ENCODE measurements at regions not wholly inside any gene's neighbourhood (a gene's known extent, or its start where the extent isn't known, plus 50 kb on each side); places are given as distances from the start of the nearest gene placed in this dataset.

GRCh38 chr5:93048858-93049257 lies 532.2 kb downstream of the NR2F1-AS1 start:
- no peak for DNase-seq

DNA sequence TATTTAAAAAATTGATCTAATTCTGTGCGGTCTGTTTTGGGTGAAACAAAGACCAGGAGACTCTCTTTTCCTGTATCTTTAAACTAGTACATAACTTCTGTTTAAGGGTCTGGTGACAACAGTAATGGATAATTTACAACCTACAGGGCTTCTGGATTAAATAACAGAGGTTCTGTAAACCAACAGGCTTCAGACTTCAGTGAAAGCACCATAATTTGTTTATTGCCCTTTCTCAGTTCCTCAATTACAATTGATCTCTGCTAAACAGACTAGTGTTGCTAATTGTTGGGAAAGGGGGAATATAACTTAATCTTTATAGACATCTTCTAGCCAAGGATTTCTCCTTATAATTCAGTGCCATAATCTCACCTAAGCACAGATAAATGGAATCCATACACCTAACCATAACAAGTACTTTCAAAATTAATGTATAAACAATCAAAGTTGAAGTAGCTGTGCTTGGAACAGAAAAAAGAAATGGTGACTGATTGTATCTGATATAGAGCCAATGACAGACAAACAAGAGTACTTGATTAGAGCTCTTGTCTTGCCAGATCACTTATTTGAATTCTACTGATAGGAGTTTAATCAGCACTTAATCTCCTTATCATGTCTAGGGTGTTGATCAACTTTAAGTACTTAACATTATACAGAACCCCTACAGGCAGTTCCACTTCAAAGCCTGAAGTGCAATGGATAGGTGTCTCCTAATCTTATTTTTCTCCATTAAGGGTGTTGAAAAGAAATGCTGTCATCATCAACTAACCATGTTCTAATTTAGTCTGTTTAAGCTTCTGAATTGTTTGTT lies 536.0 kb downstream of the NR2F1-AS1 start:
- no peak for DNase-seq

DNA sequence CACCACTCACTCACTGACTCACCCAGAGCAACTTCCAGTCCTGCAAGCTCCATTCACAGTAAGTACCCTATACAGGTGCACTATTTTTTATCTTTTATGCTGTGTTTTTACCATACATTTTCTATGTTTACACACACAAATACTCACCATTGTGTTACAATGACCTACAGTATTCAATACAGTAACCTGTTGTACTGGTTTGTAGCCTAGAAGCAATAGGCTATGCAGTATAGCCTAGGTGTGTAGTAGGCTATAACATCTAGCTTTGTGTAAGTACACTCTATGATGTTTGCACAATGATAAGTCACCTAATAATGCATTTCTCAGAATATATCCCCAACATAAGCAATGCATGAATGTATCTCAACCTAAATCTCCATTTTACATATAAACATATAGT lies 541.1 kb downstream of the NR2F1-AS1 start:
- DNase-seq: no peak

- DNase-seq: no peak
Observed at GRCh38 chr5:93034621-93035590, 546.1 kb downstream of the NR2F1-AS1 start.

GRCh38 chr5:93022796-93023447 lies 558.1 kb downstream of the NR2F1-AS1 start:
- DNase-seq: no peak

DNA sequence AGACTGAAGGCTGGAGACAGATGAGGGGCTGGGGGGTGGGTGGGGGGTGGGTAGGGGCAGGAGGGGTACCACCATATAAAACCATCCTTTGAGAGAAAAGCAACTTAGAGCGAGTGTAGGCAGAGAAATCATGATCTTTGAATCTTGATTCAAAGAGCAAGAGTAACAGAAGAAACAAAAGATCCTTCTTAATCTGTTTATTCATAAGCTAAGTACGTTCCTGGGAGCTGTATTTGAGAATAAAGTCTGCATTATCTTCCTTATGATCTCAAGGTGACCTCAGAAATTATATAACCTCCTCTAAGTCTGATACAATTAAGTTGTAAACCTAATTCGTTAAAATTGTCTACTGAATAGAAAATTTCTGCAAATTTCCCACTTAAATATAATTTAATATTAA lies 558.8 kb downstream of the NR2F1-AS1 start:
- DNase-seq: no peak

GRCh38 chr5:93019896-93020295 lies 561.1 kb downstream of the NR2F1-AS1 start:
- no peak for DNase-seq

DNA sequence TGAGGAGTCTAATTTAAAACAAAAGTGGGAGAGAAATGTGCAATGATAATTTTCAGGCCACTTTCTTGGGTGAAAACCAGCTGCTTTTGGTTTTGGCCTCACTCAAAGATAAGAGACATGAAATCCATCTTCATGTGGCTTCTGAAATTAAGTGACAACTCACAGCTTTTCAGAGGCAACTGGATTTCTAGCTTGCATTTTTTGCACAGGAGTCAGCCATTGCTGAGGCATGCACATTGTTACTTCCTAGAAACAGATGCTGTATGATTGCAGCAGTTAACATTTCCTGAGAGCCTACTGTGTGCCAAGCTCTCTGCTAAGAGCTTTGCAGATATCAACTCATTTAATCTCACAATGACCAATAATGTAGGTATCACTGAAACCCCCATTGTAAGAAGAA lies 562.6 kb downstream of the NR2F1-AS1 start:
- no peak for DNase-seq

GRCh38 chr5:93017849-93018248 lies 563.2 kb downstream of the NR2F1-AS1 start:
- no peak for DNase-seq

DNA sequence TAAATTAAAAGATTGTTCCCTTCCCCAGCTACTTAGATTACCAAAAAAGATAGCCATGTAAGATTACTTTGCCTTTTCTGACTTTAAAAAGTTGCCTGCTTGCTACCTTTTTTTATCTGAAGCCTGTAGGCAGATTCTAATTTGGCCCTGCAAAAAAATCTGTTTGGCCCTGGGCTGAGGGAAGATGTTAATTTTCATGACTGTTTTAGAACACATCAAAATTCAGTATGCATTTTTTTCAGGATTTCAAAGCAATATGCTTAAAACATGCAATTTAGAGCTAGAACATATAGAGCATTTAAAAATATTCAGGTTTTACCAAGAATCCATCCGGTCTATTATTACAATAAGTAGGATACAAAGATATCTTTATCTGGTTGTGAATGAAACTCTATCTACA lies 563.6 kb downstream of the NR2F1-AS1 start:
- no peak for DNase-seq

GRCh38 chr5:93010616-93011015 lies 570.4 kb downstream of the NR2F1-AS1 start:
- no peak for DNase-seq

DNA sequence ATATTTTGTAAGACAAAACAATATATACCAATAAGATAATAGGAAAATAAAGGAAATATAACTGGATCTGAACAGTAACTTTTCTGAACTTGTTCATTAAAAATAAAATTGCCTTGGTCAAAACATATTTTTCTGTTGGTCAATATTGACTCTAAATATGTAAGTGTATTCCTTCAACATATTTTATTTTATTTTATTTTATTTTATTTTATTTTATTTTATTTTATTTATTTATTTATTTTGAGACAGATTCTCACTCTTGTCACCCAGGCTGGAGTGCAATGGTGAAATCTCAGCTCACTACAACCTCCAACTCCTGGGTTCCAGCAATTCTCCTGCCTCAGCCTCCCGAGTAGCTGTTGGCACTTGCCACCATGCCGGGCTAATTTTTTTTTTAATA lies 571.0 kb downstream of the NR2F1-AS1 start:
- DNase-seq: no peak

GRCh38 chr5:93008502-93009207 lies 572.4 kb downstream of the NR2F1-AS1 start:
- DNase-seq: no peak

DNA sequence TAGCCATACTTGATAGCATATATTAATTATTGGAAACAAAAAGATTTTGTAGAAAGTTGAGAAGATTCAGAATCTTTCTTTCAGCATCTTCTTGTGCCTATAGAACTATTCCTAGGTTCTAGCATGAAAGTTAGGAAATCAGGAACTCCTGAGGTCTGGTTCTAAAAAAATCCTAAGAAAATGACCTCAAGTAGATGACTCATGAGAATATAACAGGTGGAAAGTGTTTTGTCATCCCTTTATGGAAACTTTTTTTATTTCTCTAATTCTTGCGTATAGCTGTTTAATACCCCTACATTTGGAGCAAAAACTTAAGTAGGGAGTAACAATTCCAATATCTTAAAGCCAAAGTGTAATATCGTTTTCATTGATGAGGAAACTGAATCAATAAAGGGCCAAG lies 574.1 kb downstream of the NR2F1-AS1 start:
- DNase-seq: no peak

GRCh38 chr5:92998456-92998855 lies 582.6 kb downstream of the NR2F1-AS1 start:
- no peak for DNase-seq

- DNase-seq: no peak
Observed at GRCh38 chr5:92994392-92994791, 586.6 kb downstream of the NR2F1-AS1 start.

DNA sequence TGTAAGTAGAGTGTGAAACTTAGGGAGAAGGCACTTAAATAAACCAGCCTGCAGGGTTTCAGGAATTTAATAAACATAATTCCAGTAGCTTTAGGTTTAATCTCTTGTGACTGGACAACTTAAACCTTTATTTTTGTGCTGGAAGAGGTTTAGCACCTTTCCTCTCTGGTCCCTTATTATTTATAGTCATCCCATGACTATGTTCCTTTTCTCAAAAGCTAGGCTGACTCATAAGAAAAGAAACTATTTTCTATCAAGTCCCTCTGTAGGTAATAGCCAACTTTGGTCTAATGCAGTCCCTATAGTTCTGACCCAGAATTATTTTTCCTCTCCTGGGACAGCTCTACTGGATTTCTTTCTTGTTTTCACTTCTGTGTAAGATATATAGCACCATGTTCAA lies 588.9 kb downstream of the NR2F1-AS1 start:
- DNase-seq: no peak

DNA sequence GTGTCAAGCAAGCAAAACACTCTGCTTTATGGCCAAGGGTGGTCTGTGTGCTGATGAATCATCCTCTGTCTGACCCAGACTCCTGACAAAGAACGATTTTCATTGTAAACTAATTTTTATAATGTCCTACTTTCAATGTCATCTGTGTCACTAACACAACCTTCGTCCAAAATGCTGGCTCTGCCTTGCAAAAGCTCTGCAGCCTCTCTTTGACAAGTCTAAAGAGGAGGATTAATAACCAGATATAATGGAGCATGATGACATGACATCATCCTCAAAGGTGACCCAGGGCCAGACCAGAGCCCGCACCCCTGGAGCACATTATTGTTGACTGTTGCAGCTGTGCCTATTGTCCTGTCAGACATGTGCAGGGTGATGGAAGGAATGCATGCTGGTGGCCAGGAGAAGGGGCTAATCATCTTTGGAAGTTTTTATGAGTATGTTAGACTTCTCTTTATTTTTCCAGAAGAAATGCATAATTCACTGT lies 589.4 kb downstream of the NR2F1-AS1 start:
- no peak for DNase-seq

DNA sequence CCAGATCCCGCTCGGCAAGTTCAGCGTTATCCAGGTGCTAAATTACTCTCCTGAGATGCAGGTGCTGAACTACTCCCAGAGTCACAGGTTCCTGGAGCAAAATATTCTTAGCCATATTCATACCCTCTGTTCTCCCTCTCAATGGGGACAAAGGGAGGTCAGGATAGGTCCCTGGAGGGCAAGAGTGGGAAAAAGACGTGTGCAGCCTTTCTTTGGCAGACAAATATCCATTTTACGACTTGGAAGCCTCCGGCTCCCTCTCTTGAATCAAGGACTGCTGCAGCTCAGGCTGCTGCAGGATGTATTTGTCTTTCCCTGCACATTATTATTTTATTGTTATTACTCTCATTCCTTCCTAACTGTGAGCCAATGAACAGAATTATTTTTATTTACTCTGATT lies 590.2 kb downstream of the NR2F1-AS1 start:
- DNase-seq: no peak

GRCh38 chr5:92981001-92981400 lies 600.0 kb downstream of the NR2F1-AS1 start:
- DNase-seq: no peak

DNA sequence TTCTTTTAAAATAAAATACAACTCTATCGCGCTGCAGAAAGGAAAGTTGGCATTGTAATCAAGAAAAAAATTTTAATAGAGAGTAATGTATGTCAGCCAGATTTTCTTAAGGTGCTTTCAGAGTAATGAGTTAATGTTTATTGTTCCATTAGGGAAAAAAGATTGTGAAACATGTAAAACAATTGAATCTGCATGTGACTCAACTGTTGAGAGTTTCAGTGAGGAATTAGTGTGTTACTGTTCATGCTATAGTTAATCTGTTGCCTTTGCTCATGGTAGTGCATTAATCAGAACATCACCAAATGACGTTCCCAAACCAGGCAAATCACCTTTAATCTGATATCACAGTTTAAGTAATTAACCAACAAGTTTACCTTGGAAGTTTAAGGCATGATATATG lies 600.5 kb downstream of the NR2F1-AS1 start:
- DNase-seq: no peak

DNA sequence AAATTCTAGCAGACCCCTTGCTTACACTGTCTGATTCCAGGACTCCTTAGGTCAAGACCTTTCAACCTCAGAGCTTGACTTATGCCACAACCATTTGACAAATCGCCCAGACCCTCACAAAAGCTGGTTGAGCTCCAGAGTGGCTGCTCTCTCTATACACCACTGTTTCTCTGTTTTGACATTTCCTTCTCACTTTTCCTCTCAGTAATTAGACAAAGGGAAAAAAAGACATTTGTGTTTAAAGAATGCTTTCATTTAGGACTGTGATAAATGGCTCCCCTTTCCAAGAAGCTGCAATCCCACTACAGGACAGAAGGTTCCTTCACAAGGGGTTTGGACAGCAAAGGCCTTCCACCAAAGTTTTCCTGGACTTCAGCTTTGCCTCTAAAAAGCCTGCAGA lies 601.3 kb downstream of the NR2F1-AS1 start:
- no peak for DNase-seq
